BE2C (cell line): ENCODE measurements at regions not wholly inside any gene's neighbourhood (a gene's known extent, or its start where the extent isn't known, plus 50 kb on each side); places are given as distances from the start of the nearest gene placed in this dataset.

Source experiments
- DNase-seq: peaks from one replicate; pipeline ENCODE4 v3.0.0-alpha.2; 2020
- H3K27me3 ChIP-seq: fragments of 250-450 bp; sonication (Bioruptor Pico); 2 replicates; pipeline ENCODE4 v1.5.1; 2020; ENCODE audit warnings: mild to moderate bottlenecking
- H3K36me3 ChIP-seq: fragments of 250-450 bp; sonication (Bioruptor Pico); 2 replicates; pipeline ENCODE4 v1.5.1; 2020; ENCODE audit warnings: mild to moderate bottlenecking
- H3K4me1 ChIP-seq: fragments of 250-450 bp; sonication (Bioruptor Pico); 2 replicates; pipeline ENCODE4 v1.5.1; 2020
- H3K4me3 ChIP-seq: 2 replicates; pipeline ENCODE4 v1.5.1; 2011; ENCODE audit warnings: low read depth, low read length
- H3K9me3 ChIP-seq: fragments of 250-450 bp; sonication (Bioruptor Pico); 2 replicates; pipeline ENCODE4 v1.5.1; 2020
- CTCF ChIP-seq: IDR thresholded peaks from 2 replicates; pipeline ENCODE4 v1.5.1; 2012; ENCODE audit warnings: mild to moderate bottlenecking, low read depth, low read length

GRCh38 chr14:22482085-22482694, 106.8 kb downstream of the DAD1 start:
- Histone ChIP-seq H3K4me3 (no peak overlapping the region), H3K4me1 (peaks cover 64% of the 10 kb centered on the region), H3K27me3 (no peaks in the 10 kb centered on the region), H3K36me3 (no peaks in the 10 kb centered on the region), H3K9me3 (no peaks in the 10 kb centered on the region)
- DNase-seq, result no peak
- no peak for TF ChIP-seq CTCF

GRCh38 chr14:22481546-22481945, 107.5 kb downstream of the DAD1 start:
- Histone ChIP-seq H3K36me3 (no peaks in the 10 kb centered on the region), H3K9me3 (no peaks in the 10 kb centered on the region), H3K27me3 (no peaks in the 10 kb centered on the region), H3K4me3 (no peak overlapping the region), H3K4me1 (peaks cover 57% of the 10 kb centered on the region)
- no peak for TF ChIP-seq CTCF
- no peak for DNase-seq

GRCh38 chr14:22479776-22480464, 109.1 kb downstream of the DAD1 start:
- DNase-seq, result no peak
- TF ChIP-seq CTCF, result no peak
- H3K4me1 ChIP-seq, result peaks cover 43% of the 10 kb centered on the region
- no peaks in the 10 kb centered on the region for H3K9me3 ChIP-seq
- no peak overlapping the region for H3K4me3 ChIP-seq
- no peaks in the 10 kb centered on the region for H3K27me3 ChIP-seq
- no peaks in the 10 kb centered on the region for H3K36me3 ChIP-seq

DNA sequence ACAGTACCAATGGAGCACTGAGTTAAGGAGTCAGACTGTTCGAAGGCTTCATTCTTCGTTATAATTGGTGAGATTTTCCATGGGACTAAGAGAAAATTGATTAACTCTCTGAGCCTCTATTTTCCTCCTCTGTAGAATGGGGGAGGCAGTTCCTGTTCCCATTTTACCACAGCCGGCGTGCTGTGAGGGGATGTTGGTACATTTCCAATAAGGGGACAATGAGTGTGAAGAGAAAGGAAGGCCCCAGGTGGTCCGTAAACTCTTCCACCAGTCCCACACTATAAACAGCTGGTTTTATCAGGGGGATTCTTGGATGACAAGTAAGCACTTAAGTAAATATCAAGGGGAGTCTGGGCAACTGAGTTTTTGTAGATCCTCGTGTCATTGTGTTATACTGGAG, 109.9 kb downstream of the DAD1 start:
- peaks cover 35% of the 10 kb centered on the region for H3K4me1 ChIP-seq
- H3K9me3 ChIP-seq, result no peaks in the 10 kb centered on the region
- H3K4me3 ChIP-seq, result no peak overlapping the region
- no peaks in the 10 kb centered on the region for H3K27me3 ChIP-seq
- no peak for DNase-seq
- no peaks in the 10 kb centered on the region for H3K36me3 ChIP-seq
- no peak for TF ChIP-seq CTCF

DNA sequence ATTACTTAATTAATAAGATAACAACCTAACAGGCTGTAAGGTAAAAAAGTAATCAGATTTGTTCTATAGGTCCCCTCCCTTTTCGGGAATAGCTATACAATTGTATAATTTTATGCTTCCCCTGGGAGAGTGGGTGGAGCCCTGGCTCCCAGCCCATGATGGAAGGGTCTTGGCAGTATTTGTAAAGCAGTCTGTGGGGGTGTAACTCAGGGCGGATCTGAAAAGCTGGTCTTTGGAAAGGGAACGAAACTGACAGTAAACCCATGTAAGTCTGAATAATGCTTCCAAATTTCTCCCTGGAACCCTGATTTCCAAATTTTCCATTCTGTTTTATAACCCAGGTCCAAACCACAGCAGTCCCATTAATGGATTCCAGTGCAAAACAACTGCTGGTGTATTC, 110.4 kb downstream of the DAD1 start:
- DNase-seq, result peak; percentile 70
- peaks cover 32% of the 10 kb centered on the region for H3K4me1 ChIP-seq

More for the DNA sequence above, 110.4 kb downstream of the DAD1 start:
- H3K9me3 ChIP-seq, result no peaks in the 10 kb centered on the region
- H3K36me3 ChIP-seq, result no peaks in the 10 kb centered on the region
- no peak overlapping the region for H3K4me3 ChIP-seq
- H3K27me3 ChIP-seq, result no peaks in the 10 kb centered on the region
- TF ChIP-seq CTCF, result no peak
